PC-3 (cell line): ENCODE measurements at regions not wholly inside any gene's neighbourhood (a gene's known extent, or its start where the extent isn't known, plus 50 kb on each side); places are given as distances from the start of the nearest gene placed in this dataset.

Experiments used
- ATAC-seq: fragments of 200-7000 bp; cut with Tn5 transposase; 2 replicates; pipeline ENCODE4 v1.9.1; 2020; ENCODE audit warnings: mild to moderate bottlenecking, moderate library complexity
- BruUV-seq: library from RNA; stranded (reverse); fragments of 400-500 nt; replicated peaks from 2 replicates; lab custom pipeline; 2021; lab: Mats Ljungman, UMichigan
- CTCF ChIA-PET: fragments of 300-600 bp; sonication (Branson Sonifier 250); formaldehyde crosslinking; loops from one replicate; lab custom pipeline; 2022; ENCODE audit warnings: antibody characterized with exemption; lab: Charles Lee
- POLR2A ChIA-PET: fragments of 300-600 bp; sonication (Branson Sonifier 250); formaldehyde crosslinking; loops from one replicate; lab custom pipeline; 2022; ENCODE audit warnings: antibody characterized with exemption; ENCODE audit not compliant: unreplicated experiment; lab: Charles Lee
- DNase-seq: peaks from one replicate; pipeline ENCODE4 v3.0.0-alpha.2; 2015
- H2AFZ ChIP-seq: fragments of 300-600 bp; sonication (generic); 2 replicates; pipeline ENCODE4 v1.6.0; 2016; ENCODE audit warnings: antibody characterized with exemption, low read length
- H3F3A ChIP-seq: fragments of 300-600 bp; sonication (generic); one replicate; pipeline ENCODE4 v1.6.0; 2017; ENCODE audit warnings: antibody characterized with exemption, low read length, control low read depth, mild to moderate bottlenecking; ENCODE audit not compliant: unreplicated experiment
- H3K27ac ChIP-seq: fragments of 300-600 bp; sonication (generic); 2 replicates; pipeline ENCODE4 v1.5.1; 2016; ENCODE audit warnings: mild to moderate bottlenecking, low read length
- H3K27me3 ChIP-seq: fragments of 300-600 bp; sonication (generic); 2 replicates; pipeline ENCODE4 v1.6.1; 2016; ENCODE audit warnings: low read length, mixed read lengths
- H3K36me3 ChIP-seq: fragments of 300-600 bp; sonication (generic); 2 replicates; pipeline ENCODE4 v1.6.1; 2016; ENCODE audit warnings: low read depth, mixed run types, low read length, mixed read lengths
- H3K4me1 ChIP-seq: fragments of 300-600 bp; sonication (generic); 2 replicates; pipeline ENCODE4 v1.5.1; 2016; ENCODE audit warnings: low read length; ENCODE audit not compliant: insufficient read depth
- H3K4me2 ChIP-seq: fragments of 300-600 bp; sonication (generic); 2 replicates; pipeline ENCODE4 v1.6.0; 2016; ENCODE audit warnings: low read length
- H3K4me3 ChIP-seq: fragments of 300-600 bp; sonication (generic); 2 replicates; pipeline ENCODE4 v1.5.1; 2016; ENCODE audit warnings: mild to moderate bottlenecking, low read length, mixed read lengths
- H3K79me2 ChIP-seq: fragments of 300-600 bp; sonication (generic); 2 replicates; pipeline ENCODE4 v1.6.1; 2017; ENCODE audit warnings: low read length, mixed read lengths
- H3K9ac ChIP-seq: fragments of 300-600 bp; sonication (generic); 2 replicates; pipeline ENCODE4 v1.6.0; 2016; ENCODE audit warnings: mild to moderate bottlenecking, low read length
- H3K9me2 ChIP-seq: fragments of 300-600 bp; sonication (generic); replicated peaks from 2 replicates; pipeline ENCODE4 v1.6.1; 2016; ENCODE audit warnings: mixed run types, low read length, mixed read lengths
- H3K9me3 ChIP-seq: fragments of 300-600 bp; sonication (generic); 2 replicates; pipeline ENCODE4 v1.6.1; 2016; ENCODE audit warnings: low read length, mixed read lengths
- H4K20me1 ChIP-seq: fragments of 300-600 bp; sonication (generic); 2 replicates; pipeline ENCODE4 v1.6.1; 2016; ENCODE audit warnings: low read length, mixed read lengths
- EZH2 ChIP-seq: fragments of 300-600 bp; sonication (generic); IDR thresholded peaks from one replicate; pipeline ENCODE4 v1.6.1; 2017; ENCODE audit warnings: antibody characterized with exemption, mild to moderate bottlenecking, low read length; ENCODE audit not compliant: unreplicated experiment
- EZH2phosphoT487 ChIP-seq: fragments of 300-600 bp; sonication (generic); IDR thresholded peaks from 2 replicates; pipeline ENCODE4 v1.6.1; 2018; ENCODE audit warnings: mild to moderate bottlenecking, antibody characterized with exemption, low read length, borderline replicate concordance
- intact Hi-C: fragments of 100-400 bp; cut with micrococcal nuclease; formaldehyde crosslinking; loops from 2 replicates; pipeline ENCODE4 v1.9.0; 2023
- TF ChIP-seq, protein P1 (sequence below): fragments of 300-600 bp; sonication (generic); conservative IDR thresholded peaks from 2 replicates; pipeline ENCODE4 v1.5.1; 2017; ENCODE audit warnings: antibody characterized with exemption, low read depth, mild to moderate bottlenecking, low read length

DNA sequence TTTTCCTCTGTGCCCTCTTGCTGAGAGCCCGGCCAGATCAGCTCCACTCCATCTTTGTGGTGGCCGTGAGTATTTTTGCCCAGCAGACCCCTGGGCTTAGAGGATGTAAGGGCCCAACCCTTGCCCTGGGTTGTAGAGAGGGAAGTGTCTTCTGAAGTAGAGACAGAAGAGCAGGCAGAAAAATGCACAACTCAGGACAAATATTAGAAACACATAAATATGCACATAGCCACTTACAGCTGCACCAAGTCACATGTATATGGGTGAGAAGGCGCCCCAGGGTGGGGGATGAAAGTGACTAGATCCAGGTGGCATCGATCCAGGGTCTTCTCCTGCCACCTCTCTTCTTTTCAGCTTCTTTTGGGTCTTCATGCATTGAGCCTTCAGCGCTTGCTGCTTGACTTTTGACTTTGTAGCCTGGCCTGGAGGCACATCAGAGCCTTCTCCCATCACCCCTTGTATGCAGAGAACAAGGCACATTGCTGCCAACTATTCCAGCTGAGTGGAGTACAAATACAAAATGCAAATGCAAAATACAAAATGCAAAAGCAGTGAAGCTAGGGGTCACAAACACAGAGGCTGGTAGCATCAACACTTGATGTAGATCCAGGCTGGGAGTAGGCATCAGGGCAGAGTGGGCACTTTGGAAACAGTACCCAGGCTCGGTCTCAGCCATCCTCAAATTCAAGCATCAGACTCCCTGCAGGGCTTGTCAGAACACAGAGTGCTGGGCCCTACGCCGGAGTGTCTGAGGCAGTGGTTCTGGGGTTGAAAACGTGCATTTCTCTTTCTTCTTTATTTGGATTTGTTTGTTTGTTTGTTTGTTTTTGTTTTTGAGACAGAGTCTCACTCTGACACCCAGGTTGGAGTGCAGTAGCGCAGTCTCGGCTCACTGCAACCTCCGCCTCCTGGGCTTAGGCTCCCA lies 133.0 kb downstream of the ASB7 start:
- ChIA-PET POLR2A (no interaction called here), CTCF (no interaction called here)
- H2AFZ ChIP-seq: no peak overlapping the region
- H3K9ac ChIP-seq: no peak overlapping the region
- DNase-seq (no peak), ATAC-seq (no peak)
- H3K4me3 ChIP-seq: no peak overlapping the region
- H3K36me3 ChIP-seq: no peaks in the 10 kb centered on the region
- H3K27ac ChIP-seq: no peak overlapping the region
- BruUV-seq: no TSS peak
- no peaks in the 10 kb centered on the region for H3F3A ChIP-seq
- intact Hi-C loops: no loop called here
- H3K4me1 ChIP-seq: peaks cover 22% of the 10 kb centered on the region
- H3K9me3 ChIP-seq: no peaks in the 10 kb centered on the region
- H4K20me1 ChIP-seq: no peaks in the 10 kb centered on the region
- no peaks in the 10 kb centered on the region for H3K27me3 ChIP-seq
- no peaks in the 10 kb centered on the region for H3K9me2 ChIP-seq
- H3K4me2 ChIP-seq: no peak overlapping the region
- H3K79me2 ChIP-seq: no peaks in the 10 kb centered on the region
- TF ChIP-seq, protein P1, sequence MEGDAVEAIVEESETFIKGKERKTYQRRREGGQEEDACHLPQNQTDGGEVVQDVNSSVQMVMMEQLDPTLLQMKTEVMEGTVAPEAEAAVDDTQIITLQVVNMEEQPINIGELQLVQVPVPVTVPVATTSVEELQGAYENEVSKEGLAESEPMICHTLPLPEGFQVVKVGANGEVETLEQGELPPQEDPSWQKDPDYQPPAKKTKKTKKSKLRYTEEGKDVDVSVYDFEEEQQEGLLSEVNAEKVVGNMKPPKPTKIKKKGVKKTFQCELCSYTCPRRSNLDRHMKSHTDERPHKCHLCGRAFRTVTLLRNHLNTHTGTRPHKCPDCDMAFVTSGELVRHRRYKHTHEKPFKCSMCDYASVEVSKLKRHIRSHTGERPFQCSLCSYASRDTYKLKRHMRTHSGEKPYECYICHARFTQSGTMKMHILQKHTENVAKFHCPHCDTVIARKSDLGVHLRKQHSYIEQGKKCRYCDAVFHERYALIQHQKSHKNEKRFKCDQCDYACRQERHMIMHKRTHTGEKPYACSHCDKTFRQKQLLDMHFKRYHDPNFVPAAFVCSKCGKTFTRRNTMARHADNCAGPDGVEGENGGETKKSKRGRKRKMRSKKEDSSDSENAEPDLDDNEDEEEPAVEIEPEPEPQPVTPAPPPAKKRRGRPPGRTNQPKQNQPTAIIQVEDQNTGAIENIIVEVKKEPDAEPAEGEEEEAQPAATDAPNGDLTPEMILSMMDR: no peak
- TF ChIP-seq EZH2 (no peak), EZH2phosphoT487 (no peak)

DNA sequence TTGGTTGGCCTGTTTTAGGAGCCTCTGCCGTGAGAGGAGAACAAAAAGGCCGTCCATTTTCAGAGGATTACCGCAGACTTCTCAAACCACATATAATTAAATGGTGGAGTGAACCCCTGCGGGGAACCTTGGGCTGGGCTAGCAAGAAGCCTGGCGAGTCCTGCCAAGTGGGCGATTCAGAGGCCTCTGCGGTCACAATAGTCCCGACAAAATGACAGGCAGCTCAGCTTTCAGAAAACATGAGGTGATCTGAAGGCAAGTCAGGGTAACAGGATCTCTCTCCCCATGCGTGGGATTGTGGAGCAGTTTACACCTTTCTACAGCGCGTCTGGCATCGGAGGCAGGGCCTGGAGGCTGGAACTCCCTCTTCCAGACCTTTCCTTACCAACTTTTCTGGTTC lies 134.8 kb downstream of the ASB7 start:
- intact Hi-C loops: no loop called here
- Histone ChIP-seq H3K9ac (no peak overlapping the region), H3K9me3 (no peaks in the 10 kb centered on the region), H3K4me3 (no peak overlapping the region), H4K20me1 (no peaks in the 10 kb centered on the region), H3K4me2 (no peak overlapping the region), H3F3A (no peaks in the 10 kb centered on the region), H3K36me3 (no peaks in the 10 kb centered on the region), H2AFZ (no peak overlapping the region), H3K27me3 (no peaks in the 10 kb centered on the region), H3K9me2 (no peaks in the 10 kb centered on the region), H3K79me2 (no peaks in the 10 kb centered on the region), H3K27ac (no peak overlapping the region), H3K4me1 (peaks cover 15% of the 10 kb centered on the region)
- ChIA-PET POLR2A (no interaction called here), CTCF (no interaction called here)
- TF ChIP-seq EZH2 (no peak), EZH2phosphoT487 (no peak)
- TF ChIP-seq, protein P1: no peak
- BruUV-seq: no TSS peak
- DNase-seq: no peak
- no peak for ATAC-seq

DNA sequence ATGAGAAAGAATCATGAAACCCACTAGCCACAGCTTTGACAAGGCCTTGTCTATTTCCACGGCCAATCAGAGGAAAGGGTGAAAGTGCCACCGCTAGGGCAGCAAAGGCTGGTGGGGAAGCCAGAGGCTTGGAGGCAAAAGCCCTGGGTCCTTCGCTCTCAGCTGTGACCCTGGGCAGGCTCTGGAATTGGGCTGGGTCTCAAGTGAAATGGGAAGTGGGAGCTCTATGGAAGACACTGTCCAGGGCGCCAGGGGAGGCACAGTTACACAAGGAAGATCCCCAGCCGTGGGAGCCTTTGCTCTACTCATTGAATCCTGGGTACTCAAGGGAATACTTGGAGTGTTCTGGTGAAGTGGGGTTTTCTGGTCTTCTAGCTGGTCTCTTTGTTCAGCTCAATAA lies 136.2 kb downstream of the ASB7 start:
- Histone ChIP-seq H3K9me2 (no peaks in the 10 kb centered on the region), H3F3A (no peaks in the 10 kb centered on the region), H3K36me3 (no peaks in the 10 kb centered on the region), H3K27me3 (no peaks in the 10 kb centered on the region), H3K9me3 (no peaks in the 10 kb centered on the region), H3K4me1 (peaks cover 1% of the 10 kb centered on the region), H3K4me3 (no peak overlapping the region), H3K4me2 (no peak overlapping the region), H3K9ac (no peak overlapping the region), H2AFZ (no peak overlapping the region), H3K27ac (no peak overlapping the region), H4K20me1 (no peaks in the 10 kb centered on the region), H3K79me2 (no peaks in the 10 kb centered on the region)
- DNase-seq (no peak), ATAC-seq (no peak)
- CTCF ChIA-PET: no interaction called here
- intact Hi-C loops: no loop called here
- no peak for TF ChIP-seq EZH2
- TF ChIP-seq, protein P1: no peak
- TF ChIP-seq EZH2phosphoT487: no peak
- BruUV-seq: no TSS peak
- POLR2A ChIA-PET: interaction anchor here (0.6 kb wide), 1 partner anchor 91 kb away, joined by 4 read pairs; no protein-coding TSS in a partner anchor
